Fibroblast of pulmonary artery (primary cell): ENCODE measurements at regions not wholly inside any gene's neighbourhood (a gene's known extent, or its start where the extent isn't known, plus 50 kb on each side); places are given as distances from the start of the nearest gene placed in this dataset.
A peak's percentile ranks its signal among the peaks of the same experiment; 100 is the strongest.
"Not testable (repeated sequence)": the region's sequence is repeated elsewhere in the genome, so short reads cannot be mapped to it uniquely, and the experiment has no call there.

Experiments
- DNase-seq: peaks from one replicate; pipeline ENCODE4 v3.0.0-alpha.2; 2010; ENCODE audit warnings: low read depth
- H3K4me3 ChIP-seq: replicated peaks from 2 replicates; pipeline ENCODE4 v1.5.1; 2011; ENCODE audit warnings: low read depth, mild to moderate bottlenecking, control low read depth, low read length, moderate library complexity
- TF ChIP-seq, protein P1 (sequence below): IDR thresholded peaks from 2 replicates; pipeline ENCODE4 v1.5.1; 2011; ENCODE audit warnings: mild to moderate bottlenecking, control low read depth, low read length, inconsistent platforms; ENCODE audit errors: missing control alignments

DNA sequence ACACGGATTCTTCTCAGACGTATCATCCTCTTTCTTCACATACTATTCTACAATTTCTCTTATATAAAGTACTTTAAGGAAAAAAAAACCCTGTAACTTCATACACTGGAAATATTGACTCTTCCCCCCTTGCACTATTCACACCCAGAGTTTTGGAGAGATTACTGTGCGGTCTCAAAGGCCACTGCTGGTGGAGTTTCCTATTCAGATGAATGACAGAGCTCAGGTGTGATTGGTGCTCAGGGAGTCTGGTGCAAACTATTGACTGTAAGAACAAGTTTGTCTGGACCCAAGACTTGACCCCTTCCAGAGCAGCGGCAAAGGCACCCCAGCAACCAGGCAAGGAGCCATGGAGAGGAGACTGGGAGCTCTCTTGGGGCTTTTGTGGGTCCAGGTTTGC is 187.5 kb upstream of the OR4E1 start:
- TF ChIP-seq, protein P1, sequence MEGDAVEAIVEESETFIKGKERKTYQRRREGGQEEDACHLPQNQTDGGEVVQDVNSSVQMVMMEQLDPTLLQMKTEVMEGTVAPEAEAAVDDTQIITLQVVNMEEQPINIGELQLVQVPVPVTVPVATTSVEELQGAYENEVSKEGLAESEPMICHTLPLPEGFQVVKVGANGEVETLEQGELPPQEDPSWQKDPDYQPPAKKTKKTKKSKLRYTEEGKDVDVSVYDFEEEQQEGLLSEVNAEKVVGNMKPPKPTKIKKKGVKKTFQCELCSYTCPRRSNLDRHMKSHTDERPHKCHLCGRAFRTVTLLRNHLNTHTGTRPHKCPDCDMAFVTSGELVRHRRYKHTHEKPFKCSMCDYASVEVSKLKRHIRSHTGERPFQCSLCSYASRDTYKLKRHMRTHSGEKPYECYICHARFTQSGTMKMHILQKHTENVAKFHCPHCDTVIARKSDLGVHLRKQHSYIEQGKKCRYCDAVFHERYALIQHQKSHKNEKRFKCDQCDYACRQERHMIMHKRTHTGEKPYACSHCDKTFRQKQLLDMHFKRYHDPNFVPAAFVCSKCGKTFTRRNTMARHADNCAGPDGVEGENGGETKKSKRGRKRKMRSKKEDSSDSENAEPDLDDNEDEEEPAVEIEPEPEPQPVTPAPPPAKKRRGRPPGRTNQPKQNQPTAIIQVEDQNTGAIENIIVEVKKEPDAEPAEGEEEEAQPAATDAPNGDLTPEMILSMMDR: no peak
- H3K4me3 ChIP-seq: no peak overlapping the region
- DNase-seq: no peak

DNA sequence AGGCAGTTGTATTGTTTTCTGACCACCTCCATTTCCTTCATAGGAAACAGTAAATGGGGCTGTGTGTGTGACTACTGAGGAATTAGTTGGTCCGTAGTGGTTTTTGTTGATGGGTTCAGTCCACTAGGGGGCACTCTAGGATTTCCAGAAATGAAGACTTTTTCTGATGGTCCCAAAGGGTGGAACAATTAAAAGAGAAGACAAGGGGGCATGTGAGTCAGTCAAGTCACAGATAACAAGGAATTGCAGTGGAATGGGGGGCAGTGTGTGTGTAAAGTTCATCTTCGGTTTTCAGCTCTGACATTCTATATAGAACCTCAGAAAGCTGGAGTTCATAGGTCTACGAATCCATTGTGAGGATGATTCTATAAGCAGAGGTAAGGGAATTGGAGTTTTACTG is 186.6 kb upstream of the OR4E1 start:
- H3K4me3 ChIP-seq: no peak overlapping the region
- TF ChIP-seq, protein P1: peak; percentile 39
- peak; percentile 27 for DNase-seq

DNA sequence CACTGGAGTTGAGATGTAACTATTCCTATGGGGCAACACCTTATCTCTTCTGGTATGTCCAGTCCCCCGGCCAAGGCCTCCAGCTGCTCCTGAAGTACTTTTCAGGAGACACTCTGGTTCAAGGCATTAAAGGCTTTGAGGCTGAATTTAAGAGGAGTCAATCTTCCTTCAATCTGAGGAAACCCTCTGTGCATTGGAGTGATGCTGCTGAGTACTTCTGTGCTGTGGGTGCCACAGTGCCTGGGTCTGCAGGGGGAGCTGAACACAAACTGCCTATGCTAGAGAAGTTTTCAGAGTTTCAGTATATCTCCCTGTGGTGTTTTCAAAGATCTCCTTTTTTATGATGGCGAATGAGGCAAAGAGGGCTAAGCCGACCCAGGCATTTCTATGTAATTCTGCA is 179.2 kb upstream of the OR4E1 start:
- H3K4me3 ChIP-seq: no peak overlapping the region
- TF ChIP-seq, protein P1: no peak
- no peak for DNase-seq

DNA sequence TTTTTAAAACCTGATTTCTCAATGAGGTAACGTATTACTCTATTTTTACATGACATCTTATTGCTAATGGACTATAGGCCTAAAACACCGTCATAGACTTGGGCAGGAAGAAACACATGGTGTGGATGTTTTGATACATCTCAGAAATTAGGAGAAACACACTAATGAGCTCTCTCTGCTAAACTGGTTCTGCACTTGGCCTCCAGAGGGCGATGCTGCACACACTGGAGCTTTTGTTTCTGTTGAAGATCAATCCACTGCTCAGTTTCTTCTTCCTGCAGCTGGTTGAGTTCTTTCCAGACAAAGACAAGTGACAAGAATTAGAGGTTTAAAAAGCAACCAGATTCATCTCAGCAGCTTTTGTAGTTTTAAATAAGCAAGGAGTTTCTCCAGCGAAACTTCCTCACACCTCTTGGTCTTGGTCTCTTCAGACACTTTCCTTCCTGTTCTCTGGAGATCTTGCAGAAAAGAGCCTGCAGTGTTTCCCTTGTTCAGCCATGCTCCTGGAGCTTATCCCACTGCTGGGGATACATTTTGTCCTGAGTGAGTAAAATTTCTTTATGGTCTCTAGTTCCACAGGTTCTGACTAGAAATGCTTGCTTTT is 178.5 kb upstream of the OR4E1 start:
- TF ChIP-seq, protein P1: peak; percentile 86
- no peak overlapping the region for H3K4me3 ChIP-seq
- DNase-seq: peak; percentile 42

DNA sequence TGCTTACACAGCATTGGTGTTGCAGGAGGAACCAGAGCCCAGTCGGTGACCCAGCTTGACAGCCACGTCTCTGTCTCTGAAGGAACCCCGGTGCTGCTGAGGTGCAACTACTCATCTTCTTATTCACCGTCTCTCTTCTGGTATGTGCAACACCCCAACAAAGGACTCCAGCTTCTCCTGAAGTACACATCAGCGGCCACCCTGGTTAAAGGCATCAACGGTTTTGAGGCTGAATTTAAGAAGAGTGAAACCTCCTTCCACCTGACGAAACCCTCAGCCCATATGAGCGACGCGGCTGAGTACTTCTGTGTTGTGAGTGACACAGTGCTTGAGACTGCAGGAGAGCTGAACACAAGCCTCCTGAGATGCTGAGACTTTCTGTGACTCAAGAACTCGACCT is 173.3 kb upstream of the OR4E1 start:
- DNase-seq: not testable (repeated sequence)

DNA sequence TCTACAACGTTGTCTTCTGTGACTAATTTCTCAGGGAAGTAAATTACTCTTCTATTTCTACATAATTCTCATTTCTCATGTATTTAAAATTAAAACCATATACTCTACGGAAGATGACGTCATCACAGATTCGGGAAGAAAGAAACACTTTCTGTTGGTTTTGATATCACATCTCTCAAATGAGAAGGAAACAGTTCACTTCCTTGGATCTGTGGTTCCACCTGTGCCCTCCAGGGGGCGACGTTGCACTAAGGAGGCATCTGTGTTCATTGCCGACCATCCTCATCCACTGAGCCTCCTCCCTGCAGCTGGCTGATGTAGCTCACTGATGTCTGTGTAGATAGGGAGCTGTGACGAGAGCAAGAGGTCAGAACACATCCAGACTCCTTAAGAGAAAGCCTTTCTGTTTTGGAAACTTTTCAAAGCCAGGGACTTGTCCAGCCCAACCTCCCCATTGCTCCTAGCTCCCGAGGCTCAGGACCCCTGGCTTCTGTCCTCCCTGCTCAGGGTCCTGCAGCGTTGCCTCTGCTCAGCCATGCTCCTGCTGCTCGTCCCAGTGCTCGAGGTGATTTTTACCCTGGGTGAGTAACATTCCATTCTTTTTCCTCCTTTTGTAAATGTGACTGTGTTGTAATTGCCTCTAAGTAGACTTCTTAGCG is 172.7 kb upstream of the OR4E1 start:
- TF ChIP-seq, protein P1: peak; percentile 61
- H3K4me3 ChIP-seq: no peak overlapping the region
- no peak for DNase-seq

More for the DNA sequence above, 173.3 kb upstream of the OR4E1 start:
- H3K4me3 ChIP-seq: not testable (repeated sequence)

DNA sequence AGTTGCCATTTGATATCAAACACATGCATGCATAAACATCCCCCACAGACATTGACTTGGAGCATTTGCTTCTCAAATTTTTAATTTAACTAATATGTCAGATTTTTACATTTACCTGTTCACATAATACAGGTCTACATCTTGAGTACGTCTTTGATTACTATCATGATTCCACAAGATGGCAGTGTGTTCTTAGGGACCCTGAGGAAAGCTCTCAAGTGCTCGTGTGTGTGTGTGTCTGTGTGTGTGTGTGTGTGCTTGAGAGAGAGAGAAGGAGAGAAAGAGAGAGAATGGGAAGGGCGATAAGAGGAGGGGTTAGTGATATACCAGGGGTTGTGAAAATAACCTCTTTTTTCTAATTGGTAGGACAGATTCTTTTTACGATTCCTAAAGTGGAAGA is 167.1 kb upstream of the OR4E1 start:
- TF ChIP-seq, protein P1: no peak
- H3K4me3 ChIP-seq: no peak overlapping the region
- no peak for DNase-seq
